CD4-positive, alpha-beta T cell treated with Interleukin-21 for 1 hour (primary cell): ENCODE measurements at regions not wholly inside any gene's neighbourhood (a gene's known extent, or its start where the extent isn't known, plus 50 kb on each side); places are given as distances from the start of the nearest gene placed in this dataset.

Experiments
- DNase-seq: peaks from one replicate; pipeline ENCODE4 v3.0.0-alpha.2; 2020

DNA sequence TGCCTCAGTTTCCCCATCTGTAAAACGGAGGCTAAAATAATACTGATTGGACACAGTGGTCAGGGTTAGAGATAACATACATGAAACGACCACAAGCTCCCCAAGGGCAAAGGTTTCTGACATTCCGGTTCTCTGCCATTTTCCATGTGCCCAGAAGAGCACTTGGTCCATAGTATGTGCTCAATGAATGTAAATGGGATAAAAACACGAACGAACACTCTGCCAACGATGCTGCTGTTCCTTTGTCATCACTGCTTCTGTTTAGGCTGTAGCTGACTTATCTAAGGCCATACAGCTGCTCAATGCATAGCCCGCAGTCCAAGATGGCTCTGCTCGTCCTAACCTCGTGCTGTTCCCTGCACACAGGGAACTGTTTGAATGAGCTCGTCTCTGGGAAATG lies 102.0 kb downstream of the RMI2 start:
- no peak for DNase-seq

DNA sequence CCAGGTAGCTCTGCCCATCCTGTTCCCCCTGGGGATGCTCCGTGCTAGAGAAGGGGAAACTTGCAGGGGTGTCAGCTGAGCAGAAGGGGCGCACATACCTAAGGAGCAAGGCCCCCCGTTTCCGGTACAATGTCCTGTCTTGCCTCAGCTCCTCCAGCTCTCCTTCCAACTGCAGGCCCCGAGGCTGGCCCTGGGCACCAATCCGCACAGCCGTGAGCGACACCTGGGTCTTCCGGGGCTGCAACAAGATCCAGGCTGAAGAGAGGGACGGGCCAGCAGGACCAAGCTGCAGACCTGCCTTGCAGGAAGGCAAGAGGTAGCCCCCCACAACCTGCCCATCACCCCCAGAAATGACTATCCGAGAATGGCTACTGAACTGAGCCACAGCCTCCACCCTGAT lies 102.6 kb downstream of the RMI2 start:
- no peak for DNase-seq

DNA sequence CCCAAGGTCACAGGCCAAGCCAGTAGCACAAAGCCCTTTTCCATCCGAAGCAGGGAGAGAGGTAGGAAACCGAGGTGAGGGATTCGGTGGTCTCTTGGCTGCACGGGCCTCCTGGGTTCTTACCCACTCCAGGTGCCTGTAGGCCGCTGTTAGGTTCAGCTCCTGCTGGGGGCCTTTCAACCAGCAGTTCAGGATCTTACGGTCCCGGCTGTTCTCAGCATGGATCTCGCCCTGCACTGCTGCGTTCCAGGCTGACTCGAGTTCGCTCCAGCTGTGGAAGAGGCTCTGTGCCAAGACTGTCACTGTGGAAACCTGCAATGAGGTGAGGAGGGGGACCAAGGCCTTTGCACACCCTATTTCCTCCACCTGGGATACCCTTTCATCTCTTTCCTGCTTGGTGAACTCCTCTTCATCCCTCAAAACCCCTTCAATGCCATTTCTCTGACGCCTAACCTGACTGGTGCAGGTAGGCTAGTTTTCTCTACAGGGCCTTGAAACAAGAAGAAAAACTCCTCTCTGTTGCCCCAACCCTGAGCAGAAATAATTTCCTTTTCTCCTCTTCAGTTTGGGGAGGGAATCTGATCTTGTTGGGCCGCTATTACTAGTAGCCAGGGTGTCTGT lies 103.6 kb downstream of the RMI2 start:
- DNase-seq, result no peak

DNA sequence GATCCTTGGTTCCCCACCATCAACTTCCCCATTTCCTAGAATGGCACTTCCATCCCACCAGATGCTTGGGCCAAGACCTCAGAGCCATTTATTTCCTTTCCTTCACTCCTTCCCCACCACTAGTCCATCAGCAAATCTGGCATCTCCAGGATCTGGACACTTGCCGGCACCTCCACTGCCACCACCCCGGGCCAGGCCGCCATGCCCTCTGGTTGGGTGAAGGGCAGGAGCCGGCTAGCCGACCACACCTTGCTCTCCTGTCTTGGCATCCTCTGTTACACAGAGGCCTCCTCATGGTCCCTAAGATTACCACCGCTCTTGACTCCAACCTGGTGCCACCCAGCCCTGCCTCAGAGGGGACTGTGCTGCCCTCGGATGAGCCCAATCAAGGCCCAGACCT lies 104.5 kb downstream of the RMI2 start:
- DNase-seq, result no peak

DNA sequence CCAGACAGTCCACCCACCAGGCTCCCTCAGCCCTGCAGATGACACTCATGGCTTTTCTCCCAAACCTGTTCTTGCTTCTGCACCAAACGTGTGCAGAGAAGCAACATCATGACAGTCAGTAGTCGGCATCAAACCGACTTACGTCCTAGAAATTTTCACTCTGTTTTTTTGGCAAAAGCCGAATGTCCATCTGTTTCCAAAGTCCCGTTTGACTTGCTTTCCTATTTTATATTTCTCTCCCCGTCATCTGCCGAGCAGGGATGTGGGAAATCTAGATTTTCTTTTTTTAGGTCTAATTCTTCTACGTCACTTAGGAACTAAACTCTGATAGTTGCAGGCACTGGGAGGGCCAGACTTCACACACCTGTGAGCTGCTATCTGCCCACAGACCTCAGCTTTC lies 104.9 kb downstream of the RMI2 start:
- no peak for DNase-seq

DNA sequence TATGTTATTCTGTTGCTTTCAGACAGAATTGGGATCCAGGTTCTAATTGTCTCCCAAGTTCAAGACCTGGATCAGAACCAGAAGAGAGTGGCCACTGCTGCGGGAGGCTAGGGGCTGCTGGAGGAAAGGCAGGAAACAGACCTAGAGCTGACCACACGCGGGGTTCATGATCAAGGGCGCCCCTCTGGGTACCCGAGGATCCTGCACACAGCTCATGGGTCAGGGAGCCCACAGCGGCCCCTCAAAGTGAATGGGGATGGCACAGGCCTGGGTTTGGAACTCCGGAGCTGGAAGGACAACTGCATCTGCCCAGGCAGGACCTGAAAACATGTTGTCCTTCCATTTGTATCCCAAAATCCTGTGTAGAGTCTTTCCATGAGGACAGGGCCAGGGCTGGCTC lies 107.0 kb downstream of the RMI2 start:
- DNase-seq, result no peak

DNA sequence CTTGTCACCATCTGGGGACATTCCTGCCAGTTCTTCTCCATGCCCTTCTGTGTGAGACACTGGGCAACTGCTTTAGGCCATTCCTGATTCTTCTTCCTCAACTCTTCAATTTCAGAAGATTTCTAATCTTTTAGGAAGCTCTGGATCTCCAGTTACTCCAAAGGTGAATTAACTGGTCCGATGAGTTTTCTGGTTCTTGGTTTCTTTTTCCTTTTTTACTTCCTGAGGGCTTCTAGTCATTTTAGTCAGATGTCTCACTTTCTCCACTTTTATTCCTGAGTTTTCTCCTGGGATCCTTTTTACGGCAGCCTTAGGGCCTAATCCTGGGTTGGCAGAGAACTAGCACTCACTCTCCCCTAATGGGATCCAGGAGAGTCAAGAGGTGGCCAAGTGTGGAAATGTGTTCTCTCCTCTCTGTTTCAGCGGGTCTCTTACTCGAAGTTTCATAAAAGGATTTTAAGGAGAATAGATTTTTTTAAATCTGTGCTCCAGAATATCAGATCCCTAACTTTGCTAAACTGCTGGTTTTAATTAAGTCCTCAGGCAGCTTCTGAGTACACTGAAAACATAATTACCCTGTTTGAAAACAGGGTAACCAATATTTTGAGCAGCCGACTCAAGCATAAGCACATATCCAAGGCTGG lies 107.6 kb downstream of the RMI2 start:
- DNase-seq, result no peak

DNA sequence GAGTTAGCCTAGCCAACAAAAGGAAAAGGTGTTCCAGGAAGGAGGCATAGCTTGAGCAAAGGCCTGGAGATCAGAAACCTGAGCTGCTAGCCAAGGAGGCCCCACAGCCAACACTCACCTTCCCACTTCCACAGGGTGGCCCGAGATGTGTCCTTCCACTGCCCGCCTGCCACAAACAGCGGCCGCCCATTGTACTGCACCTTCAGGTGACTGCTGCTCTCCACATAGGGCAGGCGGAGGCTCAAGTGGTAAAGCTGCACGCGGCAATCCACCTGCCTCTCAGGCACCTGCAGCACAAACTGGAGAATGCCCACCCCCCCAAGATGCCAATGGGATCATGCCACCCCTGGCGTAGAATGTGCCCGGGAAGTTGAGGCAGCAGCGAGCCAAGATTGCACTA lies 111.5 kb downstream of the RMI2 start:
- DNase-seq, result no peak

DNA sequence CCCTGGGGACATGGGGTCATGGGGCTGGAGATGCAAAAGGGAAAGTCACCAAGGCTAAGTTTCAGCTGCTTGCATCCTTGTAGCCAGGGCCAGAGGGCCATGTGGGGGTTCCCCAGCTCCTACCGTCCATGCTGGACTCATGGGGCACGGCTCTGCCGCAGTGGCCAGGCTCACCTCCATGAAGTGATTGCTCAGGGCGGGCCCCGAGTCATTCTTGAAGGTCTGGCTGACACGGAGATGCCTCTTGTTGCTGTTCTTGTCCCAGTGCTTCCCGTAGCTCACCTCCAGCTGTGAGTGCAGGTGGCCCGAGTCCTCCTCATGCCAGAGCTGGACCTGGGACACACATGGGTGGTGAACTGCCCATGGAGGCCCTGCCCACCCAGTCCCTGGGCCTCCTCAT lies 114.5 kb downstream of the RMI2 start:
- DNase-seq, result no peak

DNA sequence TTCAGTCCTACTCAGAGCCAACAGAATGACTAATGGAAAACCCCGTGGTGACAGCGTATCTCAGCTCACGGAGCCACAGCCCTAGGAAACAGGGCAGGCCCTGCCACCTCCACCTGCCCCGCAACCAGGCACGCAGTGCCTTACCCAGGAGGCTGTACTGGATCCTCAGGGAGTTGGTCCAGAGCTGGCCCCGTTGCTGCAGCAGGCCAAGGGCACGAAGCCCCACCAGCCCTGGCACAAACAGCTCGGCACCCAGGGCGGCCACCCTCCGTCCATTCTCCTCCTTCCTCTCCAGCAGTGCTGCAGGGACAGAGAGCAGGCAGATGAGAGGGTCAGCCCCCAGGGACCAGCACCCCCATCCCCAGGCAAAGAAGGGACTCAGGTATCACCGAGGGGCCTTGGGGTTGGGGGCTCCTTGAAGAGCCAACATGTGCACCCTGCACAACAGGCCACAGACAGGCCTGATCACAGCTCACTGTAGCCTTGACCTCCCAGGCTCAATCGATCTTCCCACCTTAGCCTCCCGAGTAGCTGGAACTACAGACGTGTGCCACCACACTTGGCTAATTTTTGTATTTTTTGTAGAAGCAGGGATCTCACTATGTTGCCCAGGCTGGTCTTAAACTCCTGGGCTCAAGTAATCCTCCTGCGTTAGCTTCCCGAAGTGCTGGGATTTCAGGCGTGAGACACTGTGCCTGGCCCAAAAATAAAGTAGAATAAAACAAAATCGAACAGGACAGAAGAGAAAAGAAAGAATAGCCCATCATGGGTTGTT lies 115.7 kb downstream of the RMI2 start:
- DNase-seq, result no peak

DNA sequence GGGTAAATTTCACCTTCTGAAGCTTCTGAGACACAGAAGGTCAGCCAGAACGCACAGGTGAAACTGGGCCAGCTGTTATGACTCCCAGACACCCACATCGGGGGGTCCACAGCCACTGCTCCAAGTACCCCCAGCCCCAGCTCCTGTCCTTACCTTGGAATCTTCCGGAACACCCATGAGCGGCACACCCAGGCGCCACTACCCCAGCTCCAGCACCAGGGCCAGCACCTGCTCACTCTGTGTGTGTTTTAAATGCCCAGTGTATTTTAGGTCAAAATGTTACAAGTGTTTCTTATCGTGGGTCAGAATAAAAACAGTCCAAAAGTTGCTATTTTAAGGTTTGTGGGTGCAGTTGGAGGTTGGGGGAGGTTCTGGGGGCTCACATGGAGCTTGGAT lies 116.3 kb downstream of the RMI2 start:
- no peak for DNase-seq

DNA sequence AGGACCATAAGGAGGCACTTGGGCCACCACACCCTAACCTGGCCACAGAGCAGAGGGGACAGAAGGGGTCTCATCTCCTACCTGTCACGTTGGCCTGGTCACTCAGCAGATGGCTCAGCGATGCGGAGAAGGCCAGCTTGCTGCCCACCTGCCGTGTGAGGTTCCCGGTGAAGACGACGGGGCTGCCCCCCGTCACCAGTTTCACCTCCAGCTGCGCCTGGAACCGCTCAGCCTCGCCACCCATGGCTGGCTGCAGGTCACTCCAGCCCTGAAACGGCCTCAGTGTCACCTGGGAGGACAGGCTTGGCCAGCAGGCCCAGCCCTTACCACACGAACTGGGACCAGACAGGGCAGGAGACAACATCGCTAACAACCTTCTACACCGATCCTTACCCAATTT lies 116.8 kb downstream of the RMI2 start:
- no peak for DNase-seq

DNA sequence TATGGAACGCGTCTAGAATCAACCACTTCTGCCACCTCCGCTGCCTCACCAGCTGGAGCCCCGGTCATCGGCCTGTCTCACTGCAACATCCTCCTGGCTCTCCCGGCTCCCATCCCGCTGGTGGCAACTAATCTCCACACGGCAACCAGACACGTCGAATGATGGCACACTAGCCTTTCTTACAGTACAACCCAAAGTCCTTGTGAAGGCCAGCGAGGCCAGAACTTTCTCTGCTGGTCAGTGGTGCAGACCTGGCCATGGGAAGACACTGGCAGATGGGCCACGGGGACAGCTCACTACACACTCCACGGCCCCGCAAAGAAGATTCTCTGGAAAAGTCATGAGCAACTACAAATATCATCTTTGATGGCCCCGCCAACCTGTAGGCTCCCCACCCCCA lies 117.6 kb downstream of the RMI2 start:
- DNase-seq, result no peak

DNA sequence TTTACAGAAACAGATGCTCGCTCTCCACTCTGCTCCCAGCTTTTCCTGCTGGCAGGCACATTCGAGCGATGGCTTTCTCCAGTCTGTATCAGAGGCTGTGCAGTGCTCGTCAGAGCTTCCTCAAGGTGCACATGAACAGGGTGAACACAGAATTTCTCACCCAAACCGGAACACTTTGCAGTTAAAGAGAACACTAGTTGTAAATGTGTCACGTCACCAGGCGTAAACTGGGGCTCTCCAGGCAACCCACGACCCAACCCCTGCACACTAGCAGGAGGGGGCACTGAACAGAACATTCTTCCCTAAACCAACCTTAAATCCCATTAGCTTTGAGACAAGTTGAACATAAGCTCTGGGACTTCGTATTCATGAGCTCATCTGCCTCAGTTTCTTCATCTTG lies 119.0 kb downstream of the RMI2 start:
- no peak for DNase-seq

DNA sequence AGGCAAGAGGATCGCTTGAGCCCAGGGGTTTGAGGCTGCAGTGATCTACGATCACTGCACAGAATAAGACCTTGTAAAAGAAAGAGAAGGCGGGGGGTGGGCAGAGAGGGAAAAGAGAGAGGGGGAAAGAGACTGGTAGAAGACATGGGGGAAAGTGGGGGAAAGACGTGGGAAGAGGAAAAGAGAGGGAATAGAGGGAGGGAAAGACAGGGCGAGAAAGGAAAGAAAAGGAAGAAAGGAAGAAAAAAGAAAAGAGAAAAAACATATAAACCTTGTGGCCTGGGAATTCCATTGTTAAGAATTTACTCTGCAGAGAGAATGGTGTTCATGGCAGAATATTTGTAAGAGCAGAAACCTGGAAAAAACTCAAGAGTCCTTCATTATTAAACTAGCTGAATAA lies 120.4 kb downstream of the RMI2 start:
- no peak for DNase-seq

DNA sequence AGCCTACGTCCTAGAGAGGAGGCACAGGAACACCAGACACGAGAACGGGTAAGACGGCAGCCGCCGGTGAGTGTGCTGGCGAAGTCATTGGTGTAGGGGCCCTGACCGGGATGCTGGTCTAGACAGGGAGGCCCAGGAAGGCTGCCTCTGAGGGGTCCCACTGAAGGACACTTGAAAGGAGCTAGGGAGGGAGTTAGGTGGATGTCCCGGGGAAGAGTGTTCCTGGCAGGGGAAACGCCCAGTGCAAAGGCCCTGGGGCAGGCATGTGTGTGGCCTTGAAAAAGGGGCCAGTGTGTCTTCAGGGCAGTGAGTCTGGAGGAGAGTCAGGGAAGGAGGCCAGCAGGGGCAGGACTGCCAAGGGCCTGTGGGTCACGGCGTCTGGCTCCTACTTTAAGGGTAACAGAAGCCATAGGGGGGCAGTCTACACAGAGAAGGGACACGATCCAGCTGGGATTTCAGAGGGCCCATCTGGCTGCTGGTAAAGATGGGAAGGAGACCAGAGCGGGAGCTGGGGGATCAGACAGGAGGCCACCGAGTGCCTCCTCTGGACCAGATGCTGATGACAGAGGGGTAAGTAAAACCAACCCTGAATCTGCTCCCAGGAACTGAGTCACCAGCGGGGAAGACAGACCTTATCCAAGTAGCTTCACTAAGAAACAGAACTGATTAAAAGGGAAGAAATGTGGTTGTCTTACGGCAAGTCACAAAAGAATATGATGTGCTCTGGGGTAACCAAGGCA lies 115.9 kb downstream of the LITAF start:
- no peak for DNase-seq

DNA sequence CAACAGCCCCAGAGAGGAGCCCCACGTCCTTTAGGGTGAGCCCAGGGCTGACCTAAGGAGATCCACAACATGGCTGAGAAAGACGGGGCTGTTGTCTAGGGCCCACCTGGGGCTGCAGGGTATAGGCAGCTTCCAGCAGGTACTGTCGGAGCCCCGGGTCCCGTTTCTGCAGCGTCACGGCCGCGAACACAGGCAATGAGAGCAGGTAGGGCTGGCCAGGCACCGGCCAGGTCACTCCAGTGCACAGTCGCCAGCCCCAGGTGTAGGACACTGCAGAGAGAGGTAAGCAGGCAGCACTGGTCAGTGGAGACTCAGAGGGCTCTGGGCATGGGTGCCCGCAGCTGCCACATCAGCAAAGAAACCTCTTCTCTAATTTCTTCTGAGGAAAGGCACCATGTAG lies 115.2 kb downstream of the LITAF start:
- no peak for DNase-seq

DNA sequence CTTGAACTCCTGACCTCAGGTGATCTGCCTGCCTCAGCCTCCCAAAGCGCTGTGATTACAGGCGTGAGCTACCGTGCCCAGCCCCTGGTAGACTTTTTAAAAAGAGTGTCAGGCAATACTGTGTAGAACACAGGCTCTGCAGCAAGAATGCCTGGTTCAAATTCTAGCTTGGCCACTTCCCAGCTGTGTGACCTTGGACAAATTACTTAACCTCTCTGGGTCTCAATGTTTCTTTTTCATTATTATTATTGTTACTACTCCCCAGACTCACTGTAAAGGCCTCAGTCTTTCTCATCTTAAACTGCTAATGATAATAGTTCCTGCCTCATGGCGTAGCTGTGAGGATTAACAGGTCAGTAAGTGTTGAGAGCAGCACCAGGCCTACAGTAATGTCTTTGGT lies 114.3 kb downstream of the LITAF start:
- no peak for DNase-seq

DNA sequence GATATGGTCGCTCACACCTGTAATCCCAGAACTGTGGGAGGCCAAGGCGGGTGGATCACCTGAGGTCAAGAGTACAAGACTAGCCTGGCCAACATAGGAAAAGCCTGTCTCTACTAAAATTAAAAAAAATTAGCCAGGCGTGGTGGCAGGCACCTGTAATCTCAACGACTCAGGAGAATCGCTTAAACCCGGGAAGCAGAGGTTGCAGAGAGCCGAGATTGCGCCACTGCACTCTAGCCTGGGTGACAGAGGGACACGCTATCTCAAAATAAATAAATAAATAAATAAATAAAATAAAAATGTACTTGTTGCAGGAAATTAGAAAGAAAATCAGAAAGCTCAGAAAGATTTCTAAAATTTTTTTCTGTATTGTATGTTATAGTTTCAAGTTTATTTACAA lies 113.9 kb downstream of the LITAF start:
- no peak for DNase-seq

DNA sequence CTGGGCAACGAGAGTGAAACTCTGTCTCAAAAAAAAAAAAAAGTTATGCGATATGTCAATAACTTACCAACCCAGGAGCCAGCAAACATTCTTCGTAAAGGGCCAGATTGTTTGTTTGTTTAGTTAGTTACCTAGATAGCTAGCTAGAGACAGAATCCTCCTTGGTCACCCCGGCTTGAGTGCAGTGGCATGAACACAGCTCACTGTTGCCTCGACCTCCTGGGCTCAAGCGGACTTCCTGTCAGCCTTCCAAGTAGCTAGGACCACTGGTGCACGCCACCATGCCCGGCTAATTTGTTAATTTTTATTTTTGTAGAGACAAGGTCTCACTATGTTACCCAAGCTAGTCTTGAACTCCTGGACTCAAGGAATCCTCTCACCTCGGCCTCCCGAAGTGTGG lies 113.0 kb downstream of the LITAF start:
- no peak for DNase-seq

DNA sequence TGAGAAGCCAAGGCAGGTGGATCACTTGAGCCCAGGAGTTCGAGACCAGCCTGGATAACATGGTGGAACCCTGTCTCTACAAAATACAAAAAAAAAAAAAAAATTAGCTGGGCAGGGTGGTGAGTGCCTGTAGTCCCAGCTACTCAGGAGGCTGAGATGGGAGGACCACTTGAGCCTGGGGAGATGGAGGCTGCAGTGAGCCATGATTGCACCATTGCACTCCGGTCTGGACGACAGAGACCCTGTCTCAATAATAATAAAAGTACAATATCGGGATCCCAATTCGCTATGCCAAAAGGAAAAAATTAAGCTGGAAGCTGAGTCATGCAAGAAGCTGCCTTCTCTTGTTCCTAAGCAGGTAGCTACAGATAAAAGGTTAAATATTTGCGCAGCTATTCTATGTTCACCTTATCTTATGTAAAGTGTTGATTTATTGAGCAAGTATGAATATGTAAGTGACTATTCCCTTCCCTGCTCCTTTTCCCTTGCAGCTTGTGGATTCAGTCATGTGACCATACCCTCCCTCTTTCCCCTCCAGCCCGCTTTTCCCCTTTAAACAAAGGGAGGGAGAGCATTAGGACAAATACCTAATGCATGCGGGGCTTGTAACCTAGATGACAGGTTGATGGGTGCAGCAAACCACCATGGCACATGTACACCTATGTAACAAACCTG lies 112.0 kb downstream of the LITAF start:
- no peak for DNase-seq

DNA sequence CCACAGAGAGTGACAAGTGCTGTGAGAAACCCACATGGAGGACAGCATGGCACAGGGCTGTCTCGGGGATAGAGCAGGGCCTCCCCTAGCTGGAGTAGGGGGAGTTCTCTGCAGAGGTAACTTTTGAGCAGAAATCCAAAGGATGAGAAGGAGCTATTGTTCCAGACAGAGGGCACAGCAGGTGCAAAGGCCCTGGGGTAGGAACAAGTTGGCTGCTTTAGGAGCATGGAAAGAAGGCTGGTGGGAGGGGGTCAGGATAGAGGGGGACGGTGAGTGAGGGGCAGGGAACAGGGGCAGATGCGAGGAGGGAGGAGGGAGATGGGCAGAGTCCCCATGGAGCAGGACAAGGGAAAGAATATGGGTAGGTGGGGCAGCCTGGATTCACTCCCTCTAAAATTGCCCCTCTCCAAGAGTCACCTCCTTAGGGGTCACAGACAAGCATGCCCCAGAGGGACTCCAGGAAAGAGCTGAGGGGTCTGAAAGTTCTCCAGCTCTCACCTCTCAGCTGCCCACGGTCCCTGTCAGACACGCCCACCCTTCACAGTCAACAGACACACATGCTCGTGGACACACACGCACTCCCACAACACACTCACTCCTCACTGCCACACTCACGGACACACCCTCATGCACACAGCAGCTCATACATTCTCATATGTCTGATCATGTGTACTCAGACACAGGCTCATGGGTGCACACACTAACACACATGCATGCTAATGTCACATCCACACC lies 110.7 kb downstream of the LITAF start:
- no peak for DNase-seq

DNA sequence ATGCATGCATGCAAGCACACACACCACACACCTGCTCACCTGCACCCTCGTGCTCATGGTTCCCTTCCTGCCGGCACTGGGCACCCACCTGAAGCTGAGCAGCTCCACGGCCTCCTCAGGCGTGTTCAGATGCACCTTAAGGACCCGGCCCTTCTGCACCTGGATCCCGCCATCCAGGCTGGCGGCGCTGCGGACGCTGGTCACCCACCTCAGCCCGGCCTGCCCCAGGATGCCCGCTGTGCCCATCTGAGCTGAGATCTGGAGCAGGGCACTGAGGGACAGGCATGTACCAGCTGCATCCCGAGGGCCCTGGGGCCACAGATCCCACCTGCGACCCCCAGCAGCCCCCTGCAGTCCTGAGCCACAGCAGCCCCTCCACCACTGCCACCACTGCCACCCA lies 110.0 kb downstream of the LITAF start:
- no peak for DNase-seq
